K562 (cell line): ENCODE measurements at regions not wholly inside any gene's neighbourhood (a gene's known extent, or its start where the extent isn't known, plus 50 kb on each side); places are given as distances from the start of the nearest gene placed in this dataset.

Source experiments
- ATAC-seq: fragments of 200-7000 bp; cut with Tn5 transposase; 3 replicates; pipeline ENCODE4 v1.9.1; 2020; ENCODE audit warnings: moderate library complexity
- BruUV-seq: library from RNA; stranded (reverse); fragments of 400-500 nt; replicated peaks from 2 replicates; lab custom pipeline; 2021; lab: Mats Ljungman, UMichigan
- CTCF ChIA-PET: fragments of 300-600 bp; formaldehyde crosslinking; extraction: SDS; loops from one replicate; lab custom pipeline; 2021; ENCODE audit warnings: low intra/inter-chr PET ratio; lab: Yijun Ruan, JAX
- POLR2A ChIA-PET: fragments of 300-600, 350-650 bp; sonication (Branson Sonifier 250); formaldehyde crosslinking; extraction: SDS; loops from one replicate; lab custom pipeline; 2021; ENCODE audit warnings: antibody characterized with exemption, inconsistent platforms; lab: Yijun Ruan, JAX
- DNase-seq, 4 experiments: peaks; one replicate each; pipeline versions ENCODE4 v3.0.0 to v3.0.0-alpha.2; 2011 to 2018; ENCODE audit warnings: low spot score in 3 of 4, mixed read lengths in 3 of 4; ENCODE audit errors: extremely low read depth in 1 of 4
- FAIRE-seq: peaks from 2 replicates; lab custom pipeline; 2011; peaks lifted over from hg19 to GRCh38; lab: Jason Lieb, UNC
- H2AFZ ChIP-seq: 2 replicates; pipeline ENCODE4 v1.6.0; 2011; ENCODE audit warnings: low read depth, low read length, control low read depth, inconsistent platforms
- H3K27ac ChIP-seq: fragments of 200-600 bp; 3 replicates; pipeline ENCODE4 v1.8.0; 2011; ENCODE audit warnings: low read depth, mild to moderate bottlenecking, control low read depth, inconsistent platforms, low read length, moderate library complexity, mixed read lengths; ENCODE audit errors: extremely low read depth
- H3K27me3 ChIP-seq, 2 experiments: fragments of 300-600 bp in 1 of 2; 2 replicates in 1 of 2; 3 replicates in 1 of 2; pipeline versions ENCODE4 v1.6.0 to v1.8.0; 2011; ENCODE audit warnings: inconsistent platforms in 2 of 2, low read length in 2 of 2, mild to moderate bottlenecking in 1 of 2, mixed read lengths in 1 of 2, moderate library complexity in 1 of 2; ENCODE audit not compliant: control insufficient read depth in 2 of 2, insufficient read depth in 2 of 2
- H3K36me3 ChIP-seq: fragments of 300-600 bp; 3 replicates; pipeline ENCODE4 v1.8.0; 2011; ENCODE audit warnings: mild to moderate bottlenecking, low read length, inconsistent platforms; ENCODE audit not compliant: control insufficient read depth, insufficient read depth
- H3K4me1 ChIP-seq, 2 experiments: fragments of 200-600 bp in 1 of 2; replicated peaks in 1 of 2; 2 replicates in 1 of 2; 3 replicates in 1 of 2; pipeline versions ENCODE4 v1.5.1 to v1.8.0; 2011; ENCODE audit warnings: inconsistent platforms in 2 of 2, low read length in 2 of 2, mild to moderate bottlenecking in 1 of 2, mixed read lengths in 1 of 2, moderate library complexity in 1 of 2; ENCODE audit not compliant: control insufficient read depth in 2 of 2, insufficient read depth in 2 of 2
- H3K4me2 ChIP-seq: 2 replicates; pipeline ENCODE4 v1.6.1; 2011; ENCODE audit warnings: low read length, control low read depth, inconsistent platforms, mixed read lengths; ENCODE audit not compliant: insufficient read depth
- H3K4me3 ChIP-seq: fragments of 200-600 bp; sonication (generic), shearing (Covaris generic); 2 replicates; pipeline ENCODE4 v1.5.1; 2016; ENCODE audit warnings: control low read depth, inconsistent platforms
- H3K79me2 ChIP-seq: fragments of 200-600 bp; 3 replicates; pipeline ENCODE4 v1.8.0; 2011; ENCODE audit warnings: low read length, inconsistent platforms; ENCODE audit not compliant: control insufficient read depth, insufficient read depth
- H3K9ac ChIP-seq, 2 experiments: 2 replicates each; pipeline versions ENCODE4 v1.6.0 to v1.6.1; 2011; ENCODE audit warnings: low read depth in 2 of 2, low read length in 2 of 2, control low read depth in 1 of 2, inconsistent platforms in 1 of 2, mild to moderate bottlenecking in 1 of 2, mixed read lengths in 1 of 2; ENCODE audit not compliant: insufficient read depth in 1 of 2
- H3K9me1 ChIP-seq: one replicate; pipeline ENCODE4 v1.6.0; 2011; ENCODE audit warnings: inconsistent platforms, mild to moderate bottlenecking, low read length, moderate library complexity; ENCODE audit not compliant: control insufficient read depth, insufficient read depth
- H3K9me3 ChIP-seq: replicated peaks from 2 replicates; pipeline ENCODE4 v1.5.1; 2011; ENCODE audit warnings: low read depth, low read length, inconsistent platforms; ENCODE audit not compliant: control insufficient read depth, insufficient read depth
- H4K20me1 ChIP-seq: replicated peaks from 2 replicates; pipeline ENCODE4 v1.6.1; 2011; ENCODE audit warnings: low read length, inconsistent platforms, mixed read lengths; ENCODE audit not compliant: control insufficient read depth, insufficient read depth
- ATF1 ChIP-seq, 2 experiments: fragments of 450-650 bp in 1 of 2; IDR thresholded peaks; 2 replicates each; pipeline ENCODE4 v1.6.1; 2016; ENCODE audit warnings: missing compliant biosample characterization in 1 of 2, missing genetic modification characterization in 1 of 2
- BACH1 ChIP-seq: fragments of 200-800 bp; sonication (Bioruptor generic); IDR thresholded peaks from 2 replicates; pipeline ENCODE4 v1.6.1; 2016; ENCODE audit warnings: missing genetic modification characterization, missing compliant biosample characterization
- CXXC5 ChIP-seq: fragments of 250-450 bp; sonication (Bioruptor Pico); IDR thresholded peaks from 2 replicates; pipeline ENCODE4 v1.8.0; 2022; ENCODE audit warnings: inconsistent platforms, mild to moderate bottlenecking, moderate library complexity
- ELF2 ChIP-seq: fragments of 250-450 bp; sonication (Bioruptor Pico); IDR thresholded peaks from 2 replicates; pipeline ENCODE4 v1.5.0; 2021; ENCODE audit warnings: mild to moderate bottlenecking
- MCM7 ChIP-seq, 2 experiments: fragments of 450-650 bp; IDR thresholded peaks; 2 replicates each; pipeline ENCODE4 v1.6.1; 2016 to 2018
- NR2F6 ChIP-seq: fragments of 450-650 bp; formaldehyde crosslinking; IDR thresholded peaks from 2 replicates; pipeline ENCODE4 v1.4.0; 2020; ENCODE audit warnings: mild to moderate bottlenecking
- POLR2AphosphoS2 ChIP-seq: IDR thresholded peaks from 2 replicates; pipeline ENCODE4 v1.6.1; 2012; ENCODE audit warnings: low read length, improper control_type of control experiment
- POLR3G ChIP-seq: IDR thresholded peaks from 2 replicates; pipeline ENCODE4 v1.6.1; 2011; ENCODE audit not compliant: insufficient read length, insufficient replicate concordance; ENCODE audit errors: extremely low read depth
- SREBF1 ChIP-seq: fragments of 150-350 bp; IDR thresholded peaks from 2 replicates; pipeline ENCODE4 v1.6.1; 2014; ENCODE audit warnings: antibody characterized with exemption, low read depth, low read length, borderline replicate concordance
- TRIM24 ChIP-seq, 2 experiments: fragments of 450-650 bp; IDR thresholded peaks; 2 replicates each; pipeline ENCODE4 v1.6.1; 2016
- USF2 ChIP-seq: sonication (generic); formaldehyde crosslinking; IDR thresholded peaks from 2 replicates; pipeline ENCODE4 v1.5.0; 2020; ENCODE audit warnings: missing genetic modification reagents
- ZNF347 ChIP-seq: fragments of 450-650 bp; formaldehyde crosslinking; IDR thresholded peaks from 2 replicates; pipeline ENCODE4 v1.4.0; 2020; ENCODE audit warnings: low read depth, mild to moderate bottlenecking, moderate library complexity
- ZNF766 ChIP-seq: fragments of 200-800 bp; sonication (Bioruptor generic); conservative IDR thresholded peaks from 2 replicates; pipeline ENCODE4 v1.6.1; 2016; ENCODE audit warnings: missing genetic modification characterization, missing compliant biosample characterization
- ZNF785 ChIP-seq: fragments of 250-450 bp; sonication (Bioruptor Pico); IDR thresholded peaks from 2 replicates; pipeline ENCODE4 v1.4.0; 2020; ENCODE audit warnings: mild to moderate bottlenecking
- WGBS: fragments of 100-300 bp; shearing (Covaris generic); methylation state at CpG from one replicate; pipeline ENCODE4 v1.1.6; 2016; ENCODE audit warnings: low coverage, mixed read lengths; ENCODE audit not compliant: insufficient coverage; ENCODE audit errors: missing lambda C conversion rate; 5-methylcytosine and 5-hydroxymethylcytosine counted together
- in situ Hi-C: fragments of 300-500 bp; cut with MboI; formaldehyde crosslinking; loops from 4 replicates; pipeline ENCODE4 v1.15.0; 2018; ENCODE audit warnings: inconsistent platforms, mixed read lengths
- intact Hi-C: fragments of 100-400 bp; cut with micrococcal nuclease; formaldehyde crosslinking; loops from 2 replicates; pipeline ENCODE4 v1.14.2; 2022

DNA sequence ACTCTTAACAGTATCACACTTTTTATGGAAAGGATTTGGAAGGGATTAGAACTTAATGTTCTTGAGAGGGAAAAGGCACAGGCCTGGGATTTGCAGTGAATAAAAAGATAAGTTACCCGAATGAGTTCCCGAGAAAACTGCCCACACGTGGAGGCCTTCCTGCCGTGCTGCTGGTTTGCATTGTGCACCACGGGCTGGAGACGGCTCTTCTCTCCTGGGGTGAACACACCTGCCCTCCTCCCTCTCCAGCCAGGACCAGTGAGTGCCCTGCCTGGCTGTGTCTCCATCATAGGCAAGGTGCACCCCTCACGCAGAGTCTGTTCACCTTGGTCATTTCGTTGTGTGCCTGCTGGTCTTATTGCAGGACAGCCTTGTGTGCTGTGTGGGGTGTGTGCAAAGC lies 336.3 kb upstream of the SHH start:
- BruUV-seq = no TSS peak
- no peak overlapping the region for H2AFZ ChIP-seq
- H3K79me2 ChIP-seq = no peaks in the 10 kb centered on the region
- H3K9ac ChIP-seq = no peak overlapping the region
- no peaks in the 10 kb centered on the region for H3K9me1 ChIP-seq
- DNase-seq (no peak), FAIRE-seq (no peak), ATAC-seq (no peak)
- H4K20me1 ChIP-seq = no peaks in the 10 kb centered on the region
- H3K4me1 ChIP-seq = no peaks in the 10 kb centered on the region
- TF ChIP-seq ATF1 (CRISPR knock-in tag; IDR thresholded peaks at IDR 0.05) = no peak
- no peak for TF ChIP-seq ATF1 (tag; IDR thresholded peaks at IDR 0.05)
- no peak for TF ChIP-seq SREBF1
- TF ChIP-seq ELF2 (CRISPR knock-in tag) = no peak
- no peak for TF ChIP-seq POLR2AphosphoS2
- TF ChIP-seq ZNF785 (CRISPR knock-in tag) = no peak
- TF ChIP-seq CXXC5 (CRISPR knock-in tag) = no peak
- no peak for TF ChIP-seq NR2F6 (CRISPR knock-in tag)
- no peak for TF ChIP-seq USF2 (CRISPR knock-in tag)
- no peak for TF ChIP-seq POLR3G
- no peak for TF ChIP-seq TRIM24 (IDR thresholded peaks at IDR 0.05)
- TF ChIP-seq MCM7 (IDR thresholded peaks at IDR 0.05) = no peak
- TF ChIP-seq ZNF766 = no peak
- no peak for TF ChIP-seq BACH1 (tag)
- no peak for TF ChIP-seq ZNF347 (CRISPR knock-in tag)
- WGBS = 2% methylated on average over 8 of the region's 8 CpGs
- no peak overlapping the region for H3K4me3 ChIP-seq
- no peak overlapping the region for H3K4me2 ChIP-seq
- intact Hi-C loops (no loop called here), in situ Hi-C loops (no loop called here)
- no peaks in the 10 kb centered on the region for H3K36me3 ChIP-seq
- no peaks in the 10 kb centered on the region for H3K9me3 ChIP-seq
- H3K27me3 ChIP-seq = peaks cover 40 to 64% of the 10 kb centered on the region in 2 experiments; a peak in 4 of 5 replicates
- CTCF ChIA-PET = no interaction called here
- POLR2A ChIA-PET = interaction anchor here (1.1 to 1.2 kb wide), 3 partner anchors 14 to 109 kb away, joined by 3 read pairs; no protein-coding TSS in a partner anchor
- H3K27ac ChIP-seq = no peak overlapping the region
